GM18858 (cell line): ENCODE measurements at regions not wholly inside any gene's neighbourhood (a gene's known extent, or its start where the extent isn't known, plus 50 kb on each side); places are given as distances from the start of the nearest gene placed in this dataset.
"Not testable (repeated sequence)": the region's sequence is repeated elsewhere in the genome, so short reads cannot be mapped to it uniquely, and the experiment has no call there.

ENCODE experiments used
- ATAC-seq: cut with Tn5 transposase; IDR thresholded peaks from one replicate; pipeline ENCODE4 v1.9.1; 2021; ENCODE audit not compliant: unreplicated experiment

- no peak for ATAC-seq
Observed at GRCh38 chr5:99089822-99090549, 161.2 kb upstream of the CHD1 start.

GRCh38 chr5:99088309-99088708 is 159.5 kb upstream of the CHD1 start:
- no peak for ATAC-seq

GRCh38 chr5:99083197-99083596 is 154.4 kb upstream of the CHD1 start:
- ATAC-seq, result no peak

- no peak for ATAC-seq
Observed at GRCh38 chr5:99081711-99082110, 152.9 kb upstream of the CHD1 start.

- ATAC-seq, result peak; percentile 94
Observed at GRCh38 chr5:99076723-99077640, 148.2 kb upstream of the CHD1 start.

GRCh38 chr5:99072846-99073245 is 144.0 kb upstream of the CHD1 start:
- ATAC-seq, result no peak

- ATAC-seq, result no peak
Observed at GRCh38 chr5:99070822-99071221, 142.0 kb upstream of the CHD1 start.

- ATAC-seq, result no peak
Observed at GRCh38 chr5:99070362-99070761, 141.6 kb upstream of the CHD1 start.

- ATAC-seq, result peak; percentile 92
Observed at GRCh38 chr5:99068944-99069650, 140.3 kb upstream of the CHD1 start.

GRCh38 chr5:99063737-99064136 is 134.9 kb upstream of the CHD1 start:
- ATAC-seq, result no peak

GRCh38 chr5:99061711-99062110 is 132.9 kb upstream of the CHD1 start:
- ATAC-seq, result no peak

- no peak for ATAC-seq
Observed at GRCh38 chr5:99061299-99061698, 132.5 kb upstream of the CHD1 start.

GRCh38 chr5:99060306-99061261 is 131.8 kb upstream of the CHD1 start:
- ATAC-seq, result peak; percentile 52

GRCh38 chr5:99059685-99060084 is 130.9 kb upstream of the CHD1 start:
- peak; percentile 61 for ATAC-seq

- ATAC-seq, result no peak
Observed at GRCh38 chr5:99058466-99058865, 129.7 kb upstream of the CHD1 start.

GRCh38 chr5:99054972-99055371 is 126.2 kb upstream of the CHD1 start:
- peak; percentile 46 for ATAC-seq

GRCh38 chr5:99045871-99046270 is 117.1 kb upstream of the CHD1 start:
- no peak for ATAC-seq

GRCh38 chr5:99043257-99043656 is 114.5 kb upstream of the CHD1 start:
- not testable (repeated sequence) for ATAC-seq

- ATAC-seq, result no peak
Observed at GRCh38 chr5:99037668-99038067, 108.9 kb upstream of the CHD1 start.

GRCh38 chr5:99035942-99036341 is 107.1 kb upstream of the CHD1 start:
- ATAC-seq, result peak; percentile 32
